NT2/D1 (cell line): ENCODE measurements at regions not wholly inside any gene's neighbourhood (a gene's known extent, or its start where the extent isn't known, plus 50 kb on each side); places are given as distances from the start of the nearest gene placed in this dataset.
"Not testable (repeated sequence)": the region's sequence is repeated elsewhere in the genome, so short reads cannot be mapped to it uniquely, and the experiment has no call there.

Experiments
- DNase-seq: peaks from one replicate; pipeline ENCODE4 v3.0.0-alpha.2; 2011; ENCODE audit warnings: low read depth, low spot score
- H3K27me3 ChIP-seq: 2 replicates; pipeline ENCODE4 v1.6.0; 2011; ENCODE audit warnings: mild to moderate bottlenecking; ENCODE audit not compliant: insufficient read length, insufficient read depth
- H3K36me3 ChIP-seq: 2 replicates; pipeline ENCODE4 v1.6.1; 2011; ENCODE audit warnings: mild to moderate bottlenecking, low read length, mixed read lengths; ENCODE audit not compliant: insufficient read depth, insufficient read length
- H3K4me1 ChIP-seq: 2 replicates; pipeline ENCODE4 v1.5.1; 2011; ENCODE audit not compliant: insufficient read depth, insufficient read length
- H3K4me3 ChIP-seq: 2 replicates; pipeline ENCODE4 v1.5.1; 2011; ENCODE audit warnings: low read depth; ENCODE audit not compliant: insufficient read length
- H3K9ac ChIP-seq: 2 replicates; pipeline ENCODE4 v1.6.0; 2011; ENCODE audit warnings: low read depth; ENCODE audit not compliant: insufficient read length
- H3K9me3 ChIP-seq: 2 replicates; pipeline ENCODE4 v1.5.1; 2011; ENCODE audit warnings: mild to moderate bottlenecking, low read length; ENCODE audit not compliant: insufficient read depth
- SUZ12 ChIP-seq: IDR thresholded peaks from 2 replicates; pipeline ENCODE4 v1.6.1; 2011; ENCODE audit not compliant: insufficient read length, insufficient read depth; ENCODE audit errors: extremely low read depth
- YY1 ChIP-seq: IDR thresholded peaks from 2 replicates; pipeline ENCODE4 v1.6.1; 2011; ENCODE audit not compliant: insufficient read length, insufficient read depth
- ZNF274 ChIP-seq: IDR thresholded peaks from 2 replicates; pipeline ENCODE4 v1.6.1; 2011; ENCODE audit warnings: mild to moderate bottlenecking, low read depth, low read length

GRCh38 chrX:155819966-155820491, 61.1 kb upstream of the VAMP7 start:
- no peak overlapping the region for H3K9ac ChIP-seq
- H3K27me3 ChIP-seq, result no peaks in the 10 kb centered on the region
- peak; percentile 64 for DNase-seq
- no peaks in the 10 kb centered on the region for H3K36me3 ChIP-seq
- TF ChIP-seq ZNF274 (no peak), YY1 (no peak), SUZ12 (no peak)
- no peak overlapping the region for H3K4me3 ChIP-seq
- peaks cover 3% of the 10 kb centered on the region for H3K4me1 ChIP-seq
- no peaks in the 10 kb centered on the region for H3K9me3 ChIP-seq

GRCh38 chrX:155819525-155819924, 61.6 kb upstream of the VAMP7 start:
- Histone ChIP-seq H3K9me3 (no peaks in the 10 kb centered on the region), H3K36me3 (no peaks in the 10 kb centered on the region), H3K9ac (no peak overlapping the region), H3K27me3 (no peaks in the 10 kb centered on the region), H3K4me1 (peaks cover 3% of the 10 kb centered on the region), H3K4me3 (no peak overlapping the region)
- DNase-seq, result no peak
- TF ChIP-seq SUZ12, result no peak
- TF ChIP-seq ZNF274, result no peak
- TF ChIP-seq YY1, result no peak

GRCh38 chrX:155814391-155814790, 66.8 kb upstream of the VAMP7 start:
- H3K4me3 ChIP-seq, H3K9me3 ChIP-seq, H3K36me3 ChIP-seq, H3K4me1 ChIP-seq, H3K9ac ChIP-seq, H3K27me3 ChIP-seq, DNase-seq: not testable (repeated sequence)

GRCh38 chrX:155779831-155780230, 101.3 kb upstream of the VAMP7 start:
- H3K27me3 ChIP-seq, result no peaks in the 10 kb centered on the region
- no peak overlapping the region for H3K9ac ChIP-seq
- TF ChIP-seq YY1 (no peak), SUZ12 (no peak), ZNF274 (no peak)
- H3K9me3 ChIP-seq, result no peaks in the 10 kb centered on the region
- H3K36me3 ChIP-seq, result no peaks in the 10 kb centered on the region
- no peaks in the 10 kb centered on the region for H3K4me1 ChIP-seq
- DNase-seq, result no peak
- no peak overlapping the region for H3K4me3 ChIP-seq

- H3K36me3 ChIP-seq, result no peaks in the 10 kb centered on the region
- no peak overlapping the region for H3K9ac ChIP-seq
- H3K4me3 ChIP-seq, result no peak overlapping the region
- TF ChIP-seq SUZ12 (no peak), YY1 (no peak), ZNF274 (no peak)
- H3K27me3 ChIP-seq, result no peaks in the 10 kb centered on the region
- no peak for DNase-seq
- H3K4me1 ChIP-seq, result no peaks in the 10 kb centered on the region
- H3K9me3 ChIP-seq, result no peaks in the 10 kb centered on the region
These were observed 102.1 kb upstream of the VAMP7 start for GRCh38 chrX:155778844-155779553.

- Histone ChIP-seq H3K9me3 (no peaks in the 10 kb centered on the region), H3K4me1 (no peaks in the 10 kb centered on the region), H3K27me3 (no peaks in the 10 kb centered on the region), H3K36me3 (no peaks in the 10 kb centered on the region), H3K9ac (no peak overlapping the region), H3K4me3 (no peak overlapping the region)
- DNase-seq, result no peak
- TF ChIP-seq YY1 (no peak), SUZ12 (no peak), ZNF274 (no peak)
These were observed 106.8 kb upstream of the VAMP7 start for GRCh38 chrX:155774387-155774786.

DNA sequence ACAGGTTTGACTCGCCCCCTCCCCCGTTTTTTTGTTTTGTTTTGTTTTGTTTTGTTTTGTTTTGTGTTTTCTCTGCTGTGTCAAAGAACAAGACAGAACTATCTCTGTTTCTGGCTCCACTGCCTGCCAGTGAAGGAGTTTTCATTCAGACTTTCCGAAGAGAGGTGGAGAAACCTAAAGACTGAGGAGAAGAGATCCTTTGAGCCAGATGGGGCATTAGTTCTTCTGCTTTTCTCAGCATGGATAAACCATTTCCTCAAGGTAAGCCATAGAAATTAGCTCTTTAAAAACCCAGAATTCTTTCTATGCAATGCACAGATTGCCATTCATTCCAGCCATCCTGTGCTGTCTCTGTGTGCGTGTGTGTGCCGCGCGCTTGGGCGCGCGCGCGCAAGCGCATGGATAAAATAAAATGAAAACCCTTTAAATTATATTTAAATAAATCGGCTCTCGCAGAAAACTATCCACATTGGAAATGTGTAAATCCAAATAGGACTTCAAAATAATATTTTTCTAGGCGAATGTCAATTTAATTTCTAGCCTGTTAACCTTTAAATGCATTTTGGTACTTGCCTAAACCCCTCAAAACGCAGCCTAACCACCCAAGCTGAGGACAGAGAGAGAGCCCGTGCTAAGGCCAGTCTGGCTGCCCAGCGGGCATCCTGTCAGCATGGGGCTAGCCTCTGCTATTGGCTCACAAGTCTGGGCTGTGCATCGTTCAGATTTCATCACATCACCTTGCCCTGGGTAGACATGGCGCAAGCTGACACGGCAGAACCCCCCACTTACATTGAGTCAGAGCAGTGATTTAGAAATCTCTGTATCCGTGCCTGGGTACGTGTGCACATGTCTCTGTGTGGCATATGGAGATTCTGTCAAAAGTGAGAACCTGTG, 113.0 kb upstream of the VAMP7 start:
- Histone ChIP-seq H3K4me3 (peak overlapping the region; percentile 28), H3K9ac (no peak overlapping the region), H3K9me3 (no peaks in the 10 kb centered on the region), H3K27me3 (no peaks in the 10 kb centered on the region), H3K36me3 (no peaks in the 10 kb centered on the region), H3K4me1 (no peaks in the 10 kb centered on the region)
- TF ChIP-seq SUZ12 (no peak), ZNF274 (no peak), YY1 (no peak)
- no peak for DNase-seq
